ENCODE measurements at regions not wholly inside any gene's neighbourhood (a gene's known extent, or its start where the extent isn't known, plus 50 kb on each side); places are given as distances from the start of the nearest gene placed in this dataset.

DNA sequence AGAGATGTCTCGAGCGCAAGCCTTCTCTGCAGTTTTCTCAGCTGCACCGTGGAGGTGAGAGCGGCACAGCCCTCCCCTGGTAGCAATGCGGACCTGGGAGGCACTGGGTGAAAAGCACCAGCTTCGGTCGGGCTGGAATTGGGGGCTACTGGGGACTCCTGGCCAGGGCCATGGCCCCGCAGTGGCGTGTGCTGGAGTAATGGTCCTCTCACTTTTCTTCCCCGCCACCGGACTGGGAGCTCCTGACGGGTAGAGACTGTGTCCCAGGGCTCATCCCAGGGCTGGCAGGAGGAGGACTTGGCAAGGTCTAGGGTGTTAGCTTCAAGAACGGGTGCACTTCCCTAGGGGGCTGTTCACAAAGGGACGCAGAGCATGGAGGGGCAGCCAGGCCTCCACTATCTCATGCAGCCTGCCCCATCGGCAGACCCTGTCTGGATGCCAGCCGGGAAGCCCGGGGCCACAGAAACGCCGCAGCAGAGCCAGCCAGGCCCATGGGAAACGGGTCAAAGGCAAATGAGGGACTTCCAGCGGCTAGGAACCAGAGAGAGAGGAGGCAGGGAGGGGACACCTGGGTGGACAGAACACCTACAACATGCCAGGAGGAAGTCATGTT is 92.6 kb upstream of the MVB12B start:
- Histone ChIP-seq H3K27me3 (peaks cover 10% of the 10 kb centered on the region), H3K36me3 (no peaks in the 10 kb centered on the region), H3K9me3 (no peaks in the 10 kb centered on the region), H3K4me1 (no peaks in the 10 kb centered on the region), H3K27ac (no peak overlapping the region), H3K4me3 (no peak overlapping the region)
- TF ChIP-seq EP300 (IDR thresholded peaks at IDR 0.05) (no peak), POLR2A (IDR thresholded peaks at IDR 0.05) (no peak), POLR2AphosphoS5 (IDR thresholded peaks at IDR 0.05) (no peak)
- TF ChIP-seq, protein P1, sequence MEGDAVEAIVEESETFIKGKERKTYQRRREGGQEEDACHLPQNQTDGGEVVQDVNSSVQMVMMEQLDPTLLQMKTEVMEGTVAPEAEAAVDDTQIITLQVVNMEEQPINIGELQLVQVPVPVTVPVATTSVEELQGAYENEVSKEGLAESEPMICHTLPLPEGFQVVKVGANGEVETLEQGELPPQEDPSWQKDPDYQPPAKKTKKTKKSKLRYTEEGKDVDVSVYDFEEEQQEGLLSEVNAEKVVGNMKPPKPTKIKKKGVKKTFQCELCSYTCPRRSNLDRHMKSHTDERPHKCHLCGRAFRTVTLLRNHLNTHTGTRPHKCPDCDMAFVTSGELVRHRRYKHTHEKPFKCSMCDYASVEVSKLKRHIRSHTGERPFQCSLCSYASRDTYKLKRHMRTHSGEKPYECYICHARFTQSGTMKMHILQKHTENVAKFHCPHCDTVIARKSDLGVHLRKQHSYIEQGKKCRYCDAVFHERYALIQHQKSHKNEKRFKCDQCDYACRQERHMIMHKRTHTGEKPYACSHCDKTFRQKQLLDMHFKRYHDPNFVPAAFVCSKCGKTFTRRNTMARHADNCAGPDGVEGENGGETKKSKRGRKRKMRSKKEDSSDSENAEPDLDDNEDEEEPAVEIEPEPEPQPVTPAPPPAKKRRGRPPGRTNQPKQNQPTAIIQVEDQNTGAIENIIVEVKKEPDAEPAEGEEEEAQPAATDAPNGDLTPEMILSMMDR (IDR thresholded peaks at IDR 0.05) = no peak
- WGBS = 94% methylated on average over 20 of the region's 21 CpGs
- no peak for DNase-seq (ENCODE audit: low spot score in 2 of 2)

DNA sequence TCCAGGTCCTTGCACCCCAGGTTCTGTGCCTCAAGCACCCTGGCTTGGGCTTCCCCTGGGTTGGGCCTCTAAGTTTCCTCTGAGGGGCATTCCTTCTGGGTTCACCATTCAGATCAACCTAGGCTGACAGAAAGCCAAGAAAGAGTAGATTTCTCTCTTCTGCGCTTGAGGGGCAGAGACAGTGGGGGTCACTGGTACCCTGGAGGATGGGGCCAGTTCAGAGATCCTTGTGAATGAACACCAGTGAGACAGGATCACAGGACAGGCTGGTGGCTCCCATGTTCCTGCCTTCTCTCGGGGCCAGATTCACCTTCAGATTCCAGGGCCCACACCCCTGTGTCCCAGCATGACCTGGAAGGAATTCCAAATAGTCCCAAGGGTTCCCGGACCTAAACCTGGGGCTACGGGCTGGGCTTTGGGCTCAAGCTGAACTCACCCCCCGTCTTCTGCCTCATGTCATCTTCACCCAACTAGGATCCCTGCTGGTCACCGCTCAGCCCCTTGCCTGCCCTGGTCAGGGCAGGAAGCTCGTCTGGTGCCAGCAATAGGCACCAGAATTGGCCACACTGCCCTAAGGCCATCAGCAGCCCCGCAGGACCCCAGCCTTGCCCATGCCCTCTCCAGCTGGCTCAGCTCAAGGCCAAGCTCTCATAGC is 91.8 kb upstream of the MVB12B start:
- no peak overlapping the region for H3K4me3 ChIP-seq
- no peak overlapping the region for H3K27ac ChIP-seq
- WGBS = 89% methylated on average over 7 of the region's 8 CpGs
- peaks cover 6% of the 10 kb centered on the region for H3K27me3 ChIP-seq
- no peaks in the 10 kb centered on the region for H3K4me1 ChIP-seq
- H3K9me3 ChIP-seq = no peaks in the 10 kb centered on the region
- H3K36me3 ChIP-seq = no peaks in the 10 kb centered on the region
- TF ChIP-seq POLR2A (IDR thresholded peaks at IDR 0.05) (no peak), EP300 (IDR thresholded peaks at IDR 0.05) (no peak), POLR2AphosphoS5 (IDR thresholded peaks at IDR 0.05) (no peak)
- TF ChIP-seq, protein P1 (IDR thresholded peaks at IDR 0.05) = no peak
- DNase-seq (ENCODE audit: low spot score in 2 of 2) = no peak

DNA sequence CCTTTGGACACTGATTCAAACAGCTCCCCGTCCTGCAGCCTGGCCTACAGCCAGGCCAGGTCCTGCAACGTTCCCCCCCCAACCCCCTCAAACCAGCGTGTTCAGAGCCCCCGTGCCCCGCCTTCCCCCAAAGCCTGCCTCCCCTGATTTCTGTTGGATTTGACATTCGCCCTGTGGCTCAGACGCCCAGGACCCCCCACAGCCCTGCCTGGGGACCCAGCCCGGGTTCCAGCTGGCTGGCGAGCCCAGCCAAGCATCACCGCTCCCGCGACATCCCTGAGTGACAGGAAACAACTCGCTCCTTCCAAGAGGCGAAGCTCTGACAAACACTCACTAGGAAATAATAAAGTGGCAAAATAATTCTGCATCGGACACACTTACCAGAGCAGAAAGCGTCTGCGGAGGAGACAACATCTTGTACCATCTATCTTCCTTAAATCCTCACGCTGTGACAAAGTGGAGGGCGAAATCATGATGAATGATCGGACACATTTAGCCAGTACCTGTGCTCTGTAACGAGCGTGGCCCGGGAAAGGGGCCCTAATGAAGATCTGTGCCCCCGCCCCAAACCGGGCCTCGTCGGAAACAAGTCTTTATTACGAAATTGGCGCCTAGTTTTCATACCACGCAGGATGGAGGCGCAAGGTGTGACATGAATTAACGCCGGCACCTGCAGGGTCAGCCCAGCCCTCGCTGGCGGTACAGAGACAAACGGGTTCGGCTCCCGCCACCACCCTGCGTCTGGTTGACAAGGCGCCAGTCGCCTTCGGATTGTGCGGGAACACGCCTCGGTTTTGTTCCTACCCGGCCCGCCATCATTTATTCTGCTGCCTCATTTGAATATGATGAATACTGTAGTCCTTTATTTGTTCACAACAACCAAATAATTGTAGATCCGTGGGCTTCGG is 91.0 kb upstream of the MVB12B start:
- H3K27me3 ChIP-seq = peaks cover 6% of the 10 kb centered on the region
- no peaks in the 10 kb centered on the region for H3K4me1 ChIP-seq
- no peaks in the 10 kb centered on the region for H3K36me3 ChIP-seq
- no peak overlapping the region for H3K4me3 ChIP-seq
- 87% methylated on average over 46 of the region's 49 CpGs for WGBS
- no peaks in the 10 kb centered on the region for H3K9me3 ChIP-seq
- DNase-seq (ENCODE audit: low spot score in 2 of 2) = no peak
- H3K27ac ChIP-seq = no peak overlapping the region
- TF ChIP-seq, protein P1 (IDR thresholded peaks at IDR 0.05) = no peak
- TF ChIP-seq POLR2A (IDR thresholded peaks at IDR 0.05) (no peak), EP300 (IDR thresholded peaks at IDR 0.05) (no peak), POLR2AphosphoS5 (IDR thresholded peaks at IDR 0.05) (no peak)

DNA sequence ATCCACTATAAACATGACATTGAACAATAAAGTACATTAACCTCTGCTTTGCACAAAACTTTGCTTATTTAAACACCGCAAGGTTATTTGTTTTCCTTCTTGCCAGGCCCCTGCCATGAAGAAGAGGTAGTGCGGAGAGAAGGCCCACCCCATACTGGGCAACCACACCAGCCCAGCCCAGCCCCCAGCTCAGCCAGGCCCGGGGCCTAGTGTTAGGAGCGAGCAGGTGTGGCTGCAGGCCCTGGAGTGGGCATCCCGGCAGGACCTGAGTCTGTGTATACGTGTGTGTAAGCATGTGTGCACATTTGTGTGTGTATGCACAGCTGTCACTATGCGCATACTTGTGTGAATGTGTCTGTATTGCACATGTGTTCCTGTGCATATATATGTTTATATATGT is 90.4 kb upstream of the MVB12B start:
- TF ChIP-seq, protein P1 (IDR thresholded peaks at IDR 0.05) = no peak
- no peak for TF ChIP-seq POLR2AphosphoS5 (IDR thresholded peaks at IDR 0.05)
- no peak for TF ChIP-seq EP300 (IDR thresholded peaks at IDR 0.05)
- TF ChIP-seq POLR2A (IDR thresholded peaks at IDR 0.05) = no peak
- H3K27ac ChIP-seq = no peak overlapping the region
- H3K4me1 ChIP-seq = no peaks in the 10 kb centered on the region
- no peaks in the 10 kb centered on the region for H3K36me3 ChIP-seq
- no peak overlapping the region for H3K4me3 ChIP-seq
- no peaks in the 10 kb centered on the region for H3K9me3 ChIP-seq
- H3K27me3 ChIP-seq = peaks cover 6% of the 10 kb centered on the region
- WGBS = 92% methylated on average over 7 of the region's 7 CpGs
- no peak for DNase-seq (ENCODE audit: low spot score in 2 of 2)

DNA sequence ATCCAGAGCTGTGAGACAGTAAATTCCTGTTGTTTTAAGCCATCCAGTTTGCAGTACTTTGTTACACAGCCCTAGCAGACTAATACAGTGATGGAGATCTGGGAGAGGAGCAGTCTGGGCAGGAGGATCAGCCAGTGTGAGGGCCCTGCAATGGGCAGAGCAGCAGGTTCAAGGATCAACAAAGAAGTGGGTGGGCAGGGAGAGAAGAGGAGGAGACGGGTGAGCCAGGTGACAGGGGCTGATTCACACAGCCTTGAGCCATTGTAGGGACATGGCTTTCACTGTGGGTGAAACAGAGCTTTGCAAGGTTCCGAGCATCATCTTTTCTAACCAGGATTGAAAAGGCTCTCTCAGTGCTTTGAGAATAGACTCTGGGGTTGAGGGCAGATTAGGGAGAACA is 88.2 kb upstream of the MVB12B start:
- DNase-seq (ENCODE audit: low spot score in 2 of 2) = no peak
- Histone ChIP-seq H3K4me1 (no peaks in the 10 kb centered on the region), H3K9me3 (peaks cover 2% of the 10 kb centered on the region), H3K36me3 (no peaks in the 10 kb centered on the region), H3K27ac (no peak overlapping the region), H3K4me3 (no peak overlapping the region), H3K27me3 (peaks cover 6% of the 10 kb centered on the region)
- 91% methylated on average over 2 of the region's 2 CpGs for WGBS
- TF ChIP-seq EP300 (IDR thresholded peaks at IDR 0.05) (no peak), POLR2A (IDR thresholded peaks at IDR 0.05) (no peak), POLR2AphosphoS5 (IDR thresholded peaks at IDR 0.05) (no peak)
- TF ChIP-seq, protein P1 (IDR thresholded peaks at IDR 0.05) = no peak

Measured in suprapubic skin (tissue), 4 donors.